ENCODE measurements at regions not wholly inside any gene's neighbourhood (a gene's known extent, or its start where the extent isn't known, plus 50 kb on each side); places are given as distances from the start of the nearest gene placed in this dataset.

GRCh38 chr3:22746221-22746620, 456.9 kb upstream of the UBE2E2 start:
- no peak for TF ChIP-seq IRF3 (IDR thresholded peaks at IDR 0.05; ENCODE audit: low read depth, low read length)
- no peak for TF ChIP-seq CTCF (IDR thresholded peaks at IDR 0.05)
- no peak for TF ChIP-seq YY1 (IDR thresholded peaks at IDR 0.05; ENCODE audit: low read depth)
- TF ChIP-seq PBX3 (IDR thresholded peaks at IDR 0.05) = no peak
- no peak for TF ChIP-seq GATA2 (CRISPR knock-in tag; IDR thresholded peaks at IDR 0.05)
- no peak for TF ChIP-seq REST (IDR thresholded peaks at IDR 0.05; ENCODE audit: low read depth, low read length)
- no peak for TF ChIP-seq ZBTB33 (IDR thresholded peaks at IDR 0.05; ENCODE audit: borderline replicate concordance, low read depth)
- TF ChIP-seq RXRA (IDR thresholded peaks at IDR 0.05; ENCODE audit: borderline replicate concordance, low read depth) = no peak
- no peak for TF ChIP-seq USF2 (IDR thresholded peaks at IDR 0.05; ENCODE audit: borderline replicate concordance, low read depth, low read length)
- no peak for TF ChIP-seq MAX (IDR thresholded peaks at IDR 0.05; ENCODE audit: low read depth)
- no peak for TF ChIP-seq EP300 (IDR thresholded peaks at IDR 0.05; ENCODE audit: borderline replicate concordance in 1 of 2, low read depth in 1 of 2, low read length in 1 of 2)
- no peak for TF ChIP-seq GABPA (IDR thresholded peaks at IDR 0.05; ENCODE audit: low read depth)
- no peak for TF ChIP-seq TAF1 (IDR thresholded peaks at IDR 0.05; ENCODE audit: borderline replicate concordance, low read depth, low read length)

Data from SK-N-SH (cell line).